H9 (cell line): ENCODE measurements at regions not wholly inside any gene's neighbourhood (a gene's known extent, or its start where the extent isn't known, plus 50 kb on each side); places are given as distances from the start of the nearest gene placed in this dataset.

Experiments used
- DNase-seq: peaks from one replicate; pipeline ENCODE4 v3.0.0-alpha.2; 2017
- H2AFZ ChIP-seq: one replicate; pipeline ENCODE4 v1.6.1; 2013; ENCODE audit warnings: mild to moderate bottlenecking, low read length, control low read depth, moderate library complexity
- H2AK5ac ChIP-seq: 2 replicates; pipeline ENCODE4 v1.6.1; 2013; ENCODE audit warnings: low read length, control low read depth, mixed read lengths; ENCODE audit not compliant: insufficient read length
- H2BK120ac ChIP-seq: one replicate; pipeline ENCODE4 v1.6.1; 2013; ENCODE audit warnings: low read depth, mild to moderate bottlenecking, low read length, control low read depth, inconsistent platforms; ENCODE audit not compliant: poor library complexity, severe bottlenecking
- H2BK12ac ChIP-seq: 2 replicates; pipeline ENCODE4 v1.6.1; 2013; ENCODE audit warnings: low read length, control low read depth, mixed read lengths, low read depth; ENCODE audit not compliant: insufficient read length
- H2BK15ac ChIP-seq: 2 replicates; pipeline ENCODE4 v1.6.1; 2013; ENCODE audit warnings: low read depth, low read length, control low read depth
- H2BK20ac ChIP-seq: one replicate; pipeline ENCODE4 v1.6.1; 2013; ENCODE audit warnings: low read depth, mild to moderate bottlenecking, low read length, control low read depth, inconsistent platforms; ENCODE audit not compliant: poor library complexity, severe bottlenecking
- H2BK5ac ChIP-seq: 2 replicates; pipeline ENCODE4 v1.6.1; 2013; ENCODE audit warnings: low read length, control low read depth, mixed read lengths; ENCODE audit not compliant: insufficient read length
- H3K14ac ChIP-seq: 2 replicates; pipeline ENCODE4 v1.6.1; 2013; ENCODE audit warnings: low read length, control low read depth; ENCODE audit not compliant: insufficient read depth
- H3K18ac ChIP-seq: 2 replicates; pipeline ENCODE4 v1.6.1; 2013; ENCODE audit warnings: low read depth, mild to moderate bottlenecking, mixed read lengths, low read length, control low read depth; ENCODE audit not compliant: insufficient read length
- H3K23ac ChIP-seq: 2 replicates; pipeline ENCODE4 v1.6.1; 2013; ENCODE audit warnings: low read length, control low read depth, mixed read lengths, low read depth; ENCODE audit not compliant: insufficient read length
- H3K23me2 ChIP-seq: 2 replicates; pipeline ENCODE4 v1.6.1; 2013; ENCODE audit warnings: low read depth, mild to moderate bottlenecking, mixed read lengths, low read length, control low read depth; ENCODE audit not compliant: insufficient read length, poor library complexity, severe bottlenecking
- H3K27ac ChIP-seq: 2 replicates; pipeline ENCODE4 v1.5.1; 2013; ENCODE audit warnings: low read length, control low read depth, mixed read lengths, low read depth; ENCODE audit not compliant: insufficient read length
- H3K27me3 ChIP-seq: 2 replicates; pipeline ENCODE4 v1.6.1; 2013; ENCODE audit warnings: low read length, control low read depth, inconsistent platforms; ENCODE audit not compliant: insufficient read depth
- H3K4ac ChIP-seq: 2 replicates; pipeline ENCODE4 v1.6.1; 2013; ENCODE audit warnings: low read depth, mild to moderate bottlenecking, control low read depth, inconsistent platforms, low read length, moderate library complexity
- H3K4me1 ChIP-seq: 2 replicates; pipeline ENCODE4 v1.6.1; 2013; ENCODE audit warnings: low read length, control low read depth, inconsistent platforms; ENCODE audit not compliant: insufficient read depth
- H3K4me2 ChIP-seq: 2 replicates; pipeline ENCODE4 v1.6.1; 2013; ENCODE audit warnings: low read length, control low read depth, mixed read lengths; ENCODE audit not compliant: insufficient read length, insufficient read depth
- H3K56ac ChIP-seq: 2 replicates; pipeline ENCODE4 v1.6.1; 2013; ENCODE audit warnings: low read depth, mild to moderate bottlenecking, mixed read lengths, low read length, control low read depth; ENCODE audit not compliant: insufficient read length
- H3K79me1 ChIP-seq: 2 replicates; pipeline ENCODE4 v1.6.1; 2013; ENCODE audit warnings: low read depth, mild to moderate bottlenecking, moderate library complexity, low read length, control low read depth, inconsistent platforms; ENCODE audit not compliant: insufficient read depth, poor library complexity, severe bottlenecking
- H3K79me2 ChIP-seq: 2 replicates; pipeline ENCODE4 v1.6.1; 2013; ENCODE audit warnings: low read length, control low read depth, inconsistent platforms; ENCODE audit not compliant: insufficient read depth
- H3K9ac ChIP-seq: 2 replicates; pipeline ENCODE4 v1.6.1; 2013; ENCODE audit warnings: low read length, control low read depth, mixed read lengths; ENCODE audit not compliant: insufficient read length; ENCODE audit errors: extremely low read depth
- H3K9me3 ChIP-seq: one replicate; pipeline ENCODE4 v1.6.1; 2013; ENCODE audit warnings: low read depth, low read length, inconsistent platforms; ENCODE audit not compliant: control insufficient read depth
- H3T11ph ChIP-seq: one replicate; pipeline ENCODE4 v1.6.1; 2013; ENCODE audit warnings: mild to moderate bottlenecking, low read length, control low read depth, inconsistent platforms
- H4K20me1 ChIP-seq: one replicate; pipeline ENCODE4 v1.6.1; 2013; ENCODE audit not compliant: control insufficient read depth, insufficient read length, insufficient read depth
- H4K5ac ChIP-seq: 2 replicates; pipeline ENCODE4 v1.6.1; 2013; ENCODE audit warnings: low read depth, mild to moderate bottlenecking, mixed read lengths, low read length, control low read depth; ENCODE audit not compliant: insufficient read length
- H4K8ac ChIP-seq: replicated peaks from 2 replicates; pipeline ENCODE4 v1.6.1; 2013; ENCODE audit warnings: low read length, control low read depth, mixed read lengths, low read depth; ENCODE audit not compliant: insufficient read length
- H4K91ac ChIP-seq: 2 replicates; pipeline ENCODE4 v1.6.1; 2013; ENCODE audit warnings: low read depth, mild to moderate bottlenecking, moderate library complexity, mixed read lengths, low read length, control low read depth; ENCODE audit not compliant: insufficient read length
- H3K27ac Mint-ChIP-seq, 3 experiments: 2 replicates in 2 of 3; 3 replicates in 1 of 3; pipeline ENCODE4 v1.8.0; 2020 to 2021; ENCODE audit warnings: mixed read lengths in 3 of 3, mild to moderate bottlenecking in 1 of 3, moderate library complexity in 1 of 3
- H3K27me3 Mint-ChIP-seq: 2 replicates; pipeline ENCODE4 v1.8.0; 2021; ENCODE audit warnings: low read depth, mild to moderate bottlenecking, moderate library complexity, mixed read lengths
- H3K36me3 Mint-ChIP-seq, 3 experiments: 2 replicates in 2 of 3; 3 replicates in 1 of 3; pipeline ENCODE4 v1.8.0; 2020 to 2021; ENCODE audit warnings: low read depth in 3 of 3, mixed read lengths in 3 of 3; ENCODE audit not compliant: insufficient read depth in 1 of 3
- H3K4me1 Mint-ChIP-seq, 2 experiments: 2 replicates each; pipeline ENCODE4 v1.8.0; 2020; ENCODE audit warnings: mixed read lengths in 2 of 2
- H3K4me3 Mint-ChIP-seq, 2 experiments: 2 replicates in 1 of 2; 3 replicates in 1 of 2; pipeline ENCODE4 v1.8.0; 2020 to 2021; ENCODE audit warnings: mild to moderate bottlenecking in 2 of 2, mixed read lengths in 2 of 2, moderate library complexity in 1 of 2
- H3K9me3 Mint-ChIP-seq, 2 experiments: 2 replicates in 1 of 2; 3 replicates in 1 of 2; pipeline ENCODE4 v1.8.0; 2020; ENCODE audit warnings: mild to moderate bottlenecking in 2 of 2, mixed read lengths in 2 of 2, moderate library complexity in 1 of 2
- WGBS: extraction: QIAGEN DNeasy Blood & Tissue Kit; methylation state at CpG from one replicate; pipeline ENCODE4 v1.1.7; 2013; ENCODE audit warnings: missing lambda C conversion rate, low lambda C conversion rate, mixed read lengths; ENCODE audit not compliant: insufficient read length; ENCODE audit errors: extremely low coverage; 5-methylcytosine and 5-hydroxymethylcytosine counted together
- TF ChIP-seq, protein P1 (sequence below): fragments of 200-600 bp; sonication (generic); conservative IDR thresholded peaks from 3 replicates; pipeline ENCODE4 v1.8.0; 2021; ENCODE audit warnings: antibody characterized with exemption, mild to moderate bottlenecking

DNA sequence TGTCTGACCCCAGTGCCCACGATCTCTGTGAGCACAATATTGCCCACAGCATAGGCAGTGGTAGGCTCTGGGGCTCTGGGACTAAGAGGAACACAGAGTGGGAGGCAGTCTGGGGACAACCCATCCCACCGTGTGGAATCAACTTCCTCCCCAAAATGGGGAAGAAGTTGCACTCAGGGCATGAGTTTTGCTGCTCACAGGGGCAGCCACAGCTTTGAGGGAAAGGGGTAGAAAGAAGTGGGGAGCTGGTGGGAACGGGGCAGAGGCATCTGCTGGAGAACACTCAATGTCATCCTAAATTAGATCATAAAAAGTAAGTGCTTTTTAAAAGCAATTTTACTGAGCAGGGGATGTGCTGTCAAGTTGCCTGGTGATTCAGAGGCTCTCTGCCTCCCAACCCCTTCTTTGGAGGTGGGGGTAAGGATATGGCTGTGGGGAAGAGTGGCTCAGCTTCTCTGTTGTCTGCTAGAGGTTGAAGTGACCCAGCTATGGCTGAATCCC is 233.8 kb upstream of the NCAM1 start:
- Histone ChIP-seq H4K5ac (no peak overlapping the region), H3K9ac (no peak overlapping the region), H2BK120ac (no peak overlapping the region), H3K4me2 (no peak overlapping the region), H4K8ac (no peak overlapping the region), H2BK15ac (no peak overlapping the region), H3K4me1 (no peaks in the 10 kb centered on the region), H3K9me3 (no peaks in the 10 kb centered on the region), H4K91ac (no peak overlapping the region), H2BK20ac (no peak overlapping the region), H2AK5ac (no peak overlapping the region), H3K23me2 (no peaks in the 10 kb centered on the region), H4K20me1 (no peaks in the 10 kb centered on the region), H3T11ph (no peak overlapping the region), H2BK12ac (no peak overlapping the region), H3K4ac (no peak overlapping the region), H3K27ac (no peak overlapping the region), H3K56ac (no peak overlapping the region), H3K23ac (no peak overlapping the region), H3K27me3 (no peaks in the 10 kb centered on the region), H2BK5ac (no peak overlapping the region), H3K14ac (no peak overlapping the region), H3K79me1 (no peaks in the 10 kb centered on the region), H3K18ac (no peak overlapping the region), H2AFZ (no peak overlapping the region), H3K79me2 (no peaks in the 10 kb centered on the region)
- Mint-ChIP-seq H3K36me3 (no peaks in the 10 kb centered on the region), H3K4me3 (no peak overlapping the region), H3K27ac (peak overlapping the region in 1 of 3 experiments; percentile 55; a peak in 1 of 7 replicates), H3K9me3 (no peaks in the 10 kb centered on the region; a peak in 1 of 5 replicates), H3K4me1 (0 out of 4 replicates have a peak, but pooled peaks cover 2% of the 10 kb centered on the region in 2 experiments), H3K27me3 (peaks cover 2% of the 10 kb centered on the region)
- WGBS: no CpG with 5 or more reads among the region's 3 CpGs
- TF ChIP-seq, protein P1, sequence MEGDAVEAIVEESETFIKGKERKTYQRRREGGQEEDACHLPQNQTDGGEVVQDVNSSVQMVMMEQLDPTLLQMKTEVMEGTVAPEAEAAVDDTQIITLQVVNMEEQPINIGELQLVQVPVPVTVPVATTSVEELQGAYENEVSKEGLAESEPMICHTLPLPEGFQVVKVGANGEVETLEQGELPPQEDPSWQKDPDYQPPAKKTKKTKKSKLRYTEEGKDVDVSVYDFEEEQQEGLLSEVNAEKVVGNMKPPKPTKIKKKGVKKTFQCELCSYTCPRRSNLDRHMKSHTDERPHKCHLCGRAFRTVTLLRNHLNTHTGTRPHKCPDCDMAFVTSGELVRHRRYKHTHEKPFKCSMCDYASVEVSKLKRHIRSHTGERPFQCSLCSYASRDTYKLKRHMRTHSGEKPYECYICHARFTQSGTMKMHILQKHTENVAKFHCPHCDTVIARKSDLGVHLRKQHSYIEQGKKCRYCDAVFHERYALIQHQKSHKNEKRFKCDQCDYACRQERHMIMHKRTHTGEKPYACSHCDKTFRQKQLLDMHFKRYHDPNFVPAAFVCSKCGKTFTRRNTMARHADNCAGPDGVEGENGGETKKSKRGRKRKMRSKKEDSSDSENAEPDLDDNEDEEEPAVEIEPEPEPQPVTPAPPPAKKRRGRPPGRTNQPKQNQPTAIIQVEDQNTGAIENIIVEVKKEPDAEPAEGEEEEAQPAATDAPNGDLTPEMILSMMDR: no peak
- no peak for DNase-seq
